K562 (cell line): ENCODE measurements at regions not wholly inside any gene's neighbourhood (a gene's known extent, or its start where the extent isn't known, plus 50 kb on each side); places are given as distances from the start of the nearest gene placed in this dataset.
A peak's percentile ranks its signal among the peaks of the same experiment; 100 is the strongest.

Experiments used
- ATAC-seq: fragments of 200-7000 bp; cut with Tn5 transposase; 3 replicates; pipeline ENCODE4 v1.9.1; 2020; ENCODE audit warnings: moderate library complexity
- BruUV-seq: library from RNA; stranded (reverse); fragments of 400-500 nt; replicated peaks from 2 replicates; lab custom pipeline; 2021; lab: Mats Ljungman, UMichigan
- CTCF ChIA-PET: fragments of 300-600 bp; formaldehyde crosslinking; extraction: SDS; loops from one replicate; lab custom pipeline; 2021; ENCODE audit warnings: low intra/inter-chr PET ratio; lab: Yijun Ruan, JAX
- POLR2A ChIA-PET: fragments of 300-600, 350-650 bp; sonication (Branson Sonifier 250); formaldehyde crosslinking; extraction: SDS; loops from one replicate; lab custom pipeline; 2021; ENCODE audit warnings: antibody characterized with exemption, inconsistent platforms; lab: Yijun Ruan, JAX
- DNase-seq, 4 experiments: peaks; one replicate each; pipeline versions ENCODE4 v3.0.0 to v3.0.0-alpha.2; 2011 to 2018; ENCODE audit warnings: low spot score in 3 of 4, mixed read lengths in 3 of 4; ENCODE audit errors: extremely low read depth in 1 of 4
- FAIRE-seq: peaks from 2 replicates; lab custom pipeline; 2011; peaks lifted over from hg19 to GRCh38; lab: Jason Lieb, UNC
- H2AFZ ChIP-seq: 2 replicates; pipeline ENCODE4 v1.6.0; 2011; ENCODE audit warnings: low read depth, low read length, control low read depth, inconsistent platforms
- H3K27ac ChIP-seq: fragments of 200-600 bp; 3 replicates; pipeline ENCODE4 v1.8.0; 2011; ENCODE audit warnings: low read depth, mild to moderate bottlenecking, control low read depth, inconsistent platforms, low read length, moderate library complexity, mixed read lengths; ENCODE audit errors: extremely low read depth
- H3K27me3 ChIP-seq, 2 experiments: fragments of 300-600 bp in 1 of 2; 2 replicates in 1 of 2; 3 replicates in 1 of 2; pipeline versions ENCODE4 v1.6.0 to v1.8.0; 2011; ENCODE audit warnings: inconsistent platforms in 2 of 2, low read length in 2 of 2, mild to moderate bottlenecking in 1 of 2, mixed read lengths in 1 of 2, moderate library complexity in 1 of 2; ENCODE audit not compliant: control insufficient read depth in 2 of 2, insufficient read depth in 2 of 2
- H3K36me3 ChIP-seq: fragments of 300-600 bp; 3 replicates; pipeline ENCODE4 v1.8.0; 2011; ENCODE audit warnings: mild to moderate bottlenecking, low read length, inconsistent platforms; ENCODE audit not compliant: control insufficient read depth, insufficient read depth
- H3K4me1 ChIP-seq, 2 experiments: fragments of 200-600 bp in 1 of 2; replicated peaks in 1 of 2; 2 replicates in 1 of 2; 3 replicates in 1 of 2; pipeline versions ENCODE4 v1.5.1 to v1.8.0; 2011; ENCODE audit warnings: inconsistent platforms in 2 of 2, low read length in 2 of 2, mild to moderate bottlenecking in 1 of 2, mixed read lengths in 1 of 2, moderate library complexity in 1 of 2; ENCODE audit not compliant: control insufficient read depth in 2 of 2, insufficient read depth in 2 of 2
- H3K4me2 ChIP-seq: 2 replicates; pipeline ENCODE4 v1.6.1; 2011; ENCODE audit warnings: low read length, control low read depth, inconsistent platforms, mixed read lengths; ENCODE audit not compliant: insufficient read depth
- H3K4me3 ChIP-seq: fragments of 200-600 bp; sonication (generic), shearing (Covaris generic); 2 replicates; pipeline ENCODE4 v1.5.1; 2016; ENCODE audit warnings: control low read depth, inconsistent platforms
- H3K79me2 ChIP-seq: fragments of 200-600 bp; 3 replicates; pipeline ENCODE4 v1.8.0; 2011; ENCODE audit warnings: low read length, inconsistent platforms; ENCODE audit not compliant: control insufficient read depth, insufficient read depth
- H3K9ac ChIP-seq, 2 experiments: 2 replicates each; pipeline versions ENCODE4 v1.6.0 to v1.6.1; 2011; ENCODE audit warnings: low read depth in 2 of 2, low read length in 2 of 2, control low read depth in 1 of 2, inconsistent platforms in 1 of 2, mild to moderate bottlenecking in 1 of 2, mixed read lengths in 1 of 2; ENCODE audit not compliant: insufficient read depth in 1 of 2
- H3K9me1 ChIP-seq: one replicate; pipeline ENCODE4 v1.6.0; 2011; ENCODE audit warnings: inconsistent platforms, mild to moderate bottlenecking, low read length, moderate library complexity; ENCODE audit not compliant: control insufficient read depth, insufficient read depth
- H3K9me3 ChIP-seq: replicated peaks from 2 replicates; pipeline ENCODE4 v1.5.1; 2011; ENCODE audit warnings: low read depth, low read length, inconsistent platforms; ENCODE audit not compliant: control insufficient read depth, insufficient read depth
- H4K20me1 ChIP-seq: replicated peaks from 2 replicates; pipeline ENCODE4 v1.6.1; 2011; ENCODE audit warnings: low read length, inconsistent platforms, mixed read lengths; ENCODE audit not compliant: control insufficient read depth, insufficient read depth
- CREB1 ChIP-seq, 2 experiments: sonication (generic) in 1 of 2; formaldehyde crosslinking in 1 of 2; IDR thresholded peaks; 2 replicates each; pipeline versions ENCODE4 v1.6.1 to v1.8.0; 2012 to 2022; ENCODE audit warnings: inconsistent platforms in 1 of 2, mild to moderate bottlenecking in 1 of 2, missing genetic modification reagents in 1 of 2, moderate library complexity in 1 of 2
- POLR3G ChIP-seq: IDR thresholded peaks from 2 replicates; pipeline ENCODE4 v1.6.1; 2011; ENCODE audit not compliant: insufficient read length, insufficient replicate concordance; ENCODE audit errors: extremely low read depth
- WGBS: fragments of 100-300 bp; shearing (Covaris generic); methylation state at CpG from one replicate; pipeline ENCODE4 v1.1.6; 2016; ENCODE audit warnings: low coverage, mixed read lengths; ENCODE audit not compliant: insufficient coverage; ENCODE audit errors: missing lambda C conversion rate; 5-methylcytosine and 5-hydroxymethylcytosine counted together
- in situ Hi-C: fragments of 300-500 bp; cut with MboI; formaldehyde crosslinking; loops from 4 replicates; pipeline ENCODE4 v1.15.0; 2018; ENCODE audit warnings: inconsistent platforms, mixed read lengths
- intact Hi-C: fragments of 100-400 bp; cut with micrococcal nuclease; formaldehyde crosslinking; loops from 2 replicates; pipeline ENCODE4 v1.14.2; 2022
- TF ChIP-seq, protein P1 (sequence below): fragments of 450-650 bp; IDR thresholded peaks from 2 replicates; pipeline ENCODE4 v1.6.1; 2014; ENCODE audit warnings: low read depth, mild to moderate bottlenecking, moderate library complexity, borderline replicate concordance

DNA sequence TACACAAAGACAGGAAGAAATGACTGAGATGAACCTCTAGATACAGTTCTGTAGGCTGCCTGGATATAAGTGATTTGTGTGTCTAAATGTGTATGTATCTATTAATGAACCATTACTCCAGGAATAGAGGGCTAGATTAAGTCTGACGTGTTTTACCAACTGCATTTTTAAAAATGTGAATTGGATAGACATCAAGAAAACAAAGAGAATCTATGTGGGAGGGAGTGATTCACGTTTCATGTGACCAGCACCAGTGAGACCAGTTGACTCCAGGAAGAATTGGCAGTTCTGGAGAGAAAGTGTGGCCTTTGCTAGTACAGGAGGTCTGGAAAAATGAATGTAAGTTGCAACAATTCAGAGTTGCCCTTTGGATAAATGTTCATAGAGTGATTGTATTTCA is 53.4 kb upstream of the RGS21 start:
- intact Hi-C loops: no loop called here
- ChIA-PET POLR2A (no interaction called here), CTCF (no interaction called here)
- DNase-seq (peak in 1 of 4 experiments; percentile 34), ATAC-seq (0 out of 3 replicates have a peak, but pooled peaks have one; percentile 12), FAIRE-seq (no peak)
- Histone ChIP-seq H3K9ac (no peak overlapping the region; a peak in 1 of 4 replicates), H3K4me3 (no peak overlapping the region), H3K79me2 (no peaks in the 10 kb centered on the region), H3K9me3 (no peaks in the 10 kb centered on the region), H3K27me3 (no peaks in the 10 kb centered on the region), H4K20me1 (no peaks in the 10 kb centered on the region), H3K36me3 (no peaks in the 10 kb centered on the region), H3K9me1 (no peaks in the 10 kb centered on the region), H3K4me2 (no peak overlapping the region), H2AFZ (peak overlapping the region; percentile 76), H3K27ac (peak overlapping the region; percentile 26; the same call in 1 of the 3 replicates), H3K4me1 (peaks cover 0 to 9% of the 10 kb centered on the region in 2 experiments; a peak in 1 of 5 replicates)
- BruUV-seq: no TSS peak
- TF ChIP-seq, protein P1, sequence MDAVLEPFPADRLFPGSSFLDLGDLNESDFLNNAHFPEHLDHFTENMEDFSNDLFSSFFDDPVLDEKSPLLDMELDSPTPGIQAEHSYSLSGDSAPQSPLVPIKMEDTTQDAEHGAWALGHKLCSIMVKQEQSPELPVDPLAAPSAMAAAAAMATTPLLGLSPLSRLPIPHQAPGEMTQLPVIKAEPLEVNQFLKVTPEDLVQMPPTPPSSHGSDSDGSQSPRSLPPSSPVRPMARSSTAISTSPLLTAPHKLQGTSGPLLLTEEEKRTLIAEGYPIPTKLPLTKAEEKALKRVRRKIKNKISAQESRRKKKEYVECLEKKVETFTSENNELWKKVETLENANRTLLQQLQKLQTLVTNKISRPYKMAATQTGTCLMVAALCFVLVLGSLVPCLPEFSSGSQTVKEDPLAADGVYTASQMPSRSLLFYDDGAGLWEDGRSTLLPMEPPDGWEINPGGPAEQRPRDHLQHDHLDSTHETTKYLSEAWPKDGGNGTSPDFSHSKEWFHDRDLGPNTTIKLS: no peak
- TF ChIP-seq POLR3G: no peak
- TF ChIP-seq CREB1 (IDR thresholded peaks at IDR 0.05): 0 out of 2 replicates have a peak, but pooled peaks have one; percentile 6
- TF ChIP-seq CREB1 (CRISPR knock-in tag; IDR thresholded peaks at IDR 0.05): no peak
- in situ Hi-C loops: no loop called here
- WGBS: 15% methylated on average over 2 of the region's 2 CpGs
